ENCODE measurements at regions not wholly inside any gene's neighbourhood (a gene's known extent, or its start where the extent isn't known, plus 50 kb on each side); places are given as distances from the start of the nearest gene placed in this dataset.

DNA sequence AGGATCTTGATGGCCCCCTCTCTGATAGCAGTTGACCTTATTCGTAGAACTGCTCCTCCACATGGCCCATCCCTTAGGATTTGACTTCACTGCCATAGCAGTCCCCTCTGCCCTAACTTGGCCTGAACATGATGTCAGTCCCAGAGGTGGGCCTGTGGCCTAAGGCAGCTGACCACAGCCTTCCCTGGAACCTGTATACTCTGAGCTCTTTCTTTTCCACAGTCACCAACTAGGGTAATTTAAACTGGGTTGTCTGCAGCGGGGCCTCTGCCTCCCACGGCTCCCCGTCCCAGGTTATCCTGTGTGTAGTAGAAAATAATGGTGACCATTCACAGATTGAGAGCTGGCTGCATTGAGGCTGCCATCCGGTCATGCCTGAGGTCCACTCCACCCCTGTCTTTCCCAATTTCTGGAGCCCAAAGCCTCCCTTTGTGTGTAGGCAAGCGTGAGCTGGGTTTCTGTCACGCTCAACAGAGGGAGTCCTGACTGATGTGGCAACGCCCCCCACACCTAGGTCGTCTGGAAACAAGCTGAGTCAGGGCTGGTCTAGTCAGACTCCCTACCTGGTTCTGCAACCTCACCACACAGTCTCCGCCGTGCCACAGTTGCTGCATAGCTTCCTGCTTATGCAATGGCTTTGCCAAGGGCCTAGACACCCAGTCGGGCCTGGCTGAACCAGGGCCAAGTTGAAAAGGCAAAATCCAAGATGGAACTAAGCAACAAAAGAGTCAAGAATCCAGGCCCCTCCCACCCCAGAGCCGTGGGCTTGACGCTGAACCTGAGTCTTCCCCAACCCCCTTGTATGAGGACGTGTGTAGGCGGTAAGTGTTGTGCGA lies 284.5 kb downstream of the XXYLT1 start:
- Histone ChIP-seq H2AFZ (ENCODE audit: low read depth, low read length) (no peak overlapping the region), H3K4me2 (ENCODE audit: low read length, poor library complexity, severe bottlenecking) (no peak overlapping the region), H3K23ac (ENCODE audit: low read length in 2 of 2) (no peak overlapping the region), H3K4me3 (ENCODE audit: insufficient read depth in 1 of 2, low read depth in 1 of 2, low read length in 2 of 2) (no peak overlapping the region), H3K4me1 (ENCODE audit: control insufficient read depth, insufficient read depth, low read depth, low read length) (peaks cover 7% of the 10 kb centered on the region), H3K79me1 (replicated peaks; ENCODE audit: low read length, poor library complexity, severe bottlenecking) (no peaks in the 10 kb centered on the region), H3K9ac (ENCODE audit: low read length) (no peak overlapping the region), H3K27me3 (ENCODE audit: control insufficient read depth in 1 of 2, insufficient read depth in 1 of 2, low read length in 2 of 2) (peaks cover 0 to 40% of the 10 kb centered on the region in 2 experiments), H3K27ac (ENCODE audit: low read length, poor library complexity, severe bottlenecking) (no peak overlapping the region), H3K9me3 (ENCODE audit: control insufficient read depth, low read length) (no peaks in the 10 kb centered on the region), H3K14ac (ENCODE audit: low read length in 2 of 2) (no peak overlapping the region), H2BK5ac (ENCODE audit: low read depth, low read length, poor library complexity, severe bottlenecking) (no peak overlapping the region), H2BK120ac (ENCODE audit: low read depth, low read length) (no peak overlapping the region), H4K8ac (ENCODE audit: low read length) (no peak overlapping the region), H2AK5ac (ENCODE audit: low read length, severe bottlenecking) (no peak overlapping the region), H3K36me3 (ENCODE audit: control insufficient read depth in 1 of 2, insufficient read depth in 2 of 2, low read depth in 1 of 2, low read length in 2 of 2) (no peaks in the 10 kb centered on the region), H3K18ac (ENCODE audit: low read depth in 1 of 2, low read length in 2 of 2) (no peak overlapping the region), H4K91ac (ENCODE audit: low read length) (no peak overlapping the region), H2BK15ac (ENCODE audit: low read depth, poor library complexity, severe bottlenecking) (no peak overlapping the region), H2BK12ac (ENCODE audit: low read length in 2 of 2) (no peak overlapping the region), H3K4ac (ENCODE audit: low read depth in 1 of 2, low read length in 2 of 2) (no peak overlapping the region)
- WGBS, result 89% methylated on average over 11 of the region's 17 CpGs
- no peak for DNase-seq

DNA sequence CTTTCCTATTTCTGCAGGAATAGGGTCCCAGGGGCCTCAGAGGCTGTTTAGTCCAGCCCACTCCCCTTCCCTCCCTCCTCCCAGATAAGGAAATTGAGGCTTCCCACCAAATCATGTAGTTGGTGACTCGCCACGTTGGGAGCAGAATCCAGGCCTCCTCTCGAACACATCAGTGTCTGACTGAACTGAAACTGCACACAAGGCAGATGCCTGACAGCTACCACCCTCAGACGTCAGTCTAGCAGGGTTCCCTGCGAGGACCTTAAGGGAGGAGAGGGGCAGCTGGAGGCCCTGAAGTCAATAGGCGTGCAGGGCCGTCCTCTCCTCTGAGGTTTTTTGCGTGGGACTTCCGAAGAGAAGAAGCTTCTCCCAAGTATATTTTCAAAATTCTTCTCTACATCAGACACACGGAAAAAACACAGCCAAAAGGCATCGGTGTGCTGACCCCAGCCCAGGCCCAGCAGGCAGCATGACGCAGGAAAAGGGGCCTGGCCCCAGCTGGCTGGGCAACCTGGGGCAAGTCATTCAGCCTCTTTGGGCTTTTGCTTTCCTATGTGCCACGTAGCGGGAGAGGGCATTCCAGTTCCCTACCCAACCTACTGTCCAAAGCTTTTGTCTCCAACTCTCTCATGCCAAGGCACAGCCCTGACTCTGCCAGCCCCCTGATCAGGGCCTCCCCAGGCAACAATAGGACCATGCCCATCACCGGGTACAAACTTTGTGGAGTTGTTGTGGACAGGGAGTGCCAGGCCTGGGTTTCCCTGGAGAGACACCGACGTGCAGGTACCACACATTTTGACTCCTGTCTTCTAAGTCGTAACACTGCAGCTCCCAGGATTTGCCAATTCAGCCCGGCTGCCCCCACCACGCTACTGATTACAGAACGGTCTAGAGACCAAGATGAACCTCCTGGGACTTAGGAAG lies 283.1 kb downstream of the XXYLT1 start:
- 71% methylated on average over 21 of the region's 21 CpGs for WGBS
- no peak overlapping the region for H2BK15ac ChIP-seq (ENCODE audit: low read depth, poor library complexity, severe bottlenecking)
- no peak overlapping the region for H2AK5ac ChIP-seq (ENCODE audit: low read length, severe bottlenecking)

DNA sequence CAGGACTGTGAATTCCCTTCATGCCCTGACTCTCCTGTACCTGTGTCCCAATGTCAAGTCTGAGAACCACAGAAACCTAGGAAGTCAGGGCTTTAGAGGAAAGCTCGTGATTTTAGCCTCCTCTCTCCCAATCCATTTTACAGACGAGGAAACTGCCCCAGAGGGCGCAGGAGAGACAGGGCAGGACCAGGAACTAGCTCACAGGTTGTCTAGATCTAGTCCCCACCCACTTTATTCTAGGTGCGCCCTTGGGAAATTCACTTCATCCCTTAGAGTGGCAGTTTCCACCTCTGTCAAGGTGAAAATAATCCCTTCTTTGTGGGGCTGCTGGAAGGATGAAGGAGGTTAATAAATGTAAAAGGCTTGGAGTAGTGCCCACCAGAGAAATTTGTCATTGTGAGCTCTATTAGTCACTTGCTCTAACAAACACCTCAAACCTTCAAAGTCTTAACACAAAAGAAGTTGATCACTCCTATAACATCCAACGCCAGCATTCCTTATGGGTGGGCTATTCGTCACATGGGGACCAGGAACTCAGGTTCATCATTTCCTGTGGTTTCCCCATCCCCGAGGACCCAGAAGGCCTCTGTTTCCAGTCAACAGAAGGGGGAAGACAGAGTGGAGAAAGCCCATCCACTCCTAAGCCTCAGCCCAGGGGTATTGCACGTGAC lies 282.3 kb downstream of the XXYLT1 start:
- H2BK120ac ChIP-seq (ENCODE audit: low read depth, low read length), result no peak overlapping the region
- no peak overlapping the region for H3K18ac ChIP-seq (ENCODE audit: low read depth in 1 of 2, low read length in 2 of 2)
- H3K9ac ChIP-seq (ENCODE audit: low read length), result no peak overlapping the region
- DNase-seq, result no peak
- no peaks in the 10 kb centered on the region for H3K36me3 ChIP-seq (ENCODE audit: control insufficient read depth in 1 of 2, insufficient read depth in 2 of 2, low read depth in 1 of 2, low read length in 2 of 2)
- H2BK12ac ChIP-seq (ENCODE audit: low read length in 2 of 2), result no peak overlapping the region
- H4K8ac ChIP-seq (ENCODE audit: low read length), result no peak overlapping the region
- peaks cover 7% of the 10 kb centered on the region for H3K4me1 ChIP-seq (ENCODE audit: control insufficient read depth, insufficient read depth, low read depth, low read length)
- no peak overlapping the region for H2BK5ac ChIP-seq (ENCODE audit: low read depth, low read length, poor library complexity, severe bottlenecking)
- no peak overlapping the region for H3K14ac ChIP-seq (ENCODE audit: low read length in 2 of 2)
- H4K91ac ChIP-seq (ENCODE audit: low read length), result no peak overlapping the region
- no peak overlapping the region for H3K4me3 ChIP-seq (ENCODE audit: insufficient read depth in 1 of 2, low read depth in 1 of 2, low read length in 2 of 2)
- no peaks in the 10 kb centered on the region for H3K79me1 ChIP-seq (replicated peaks; ENCODE audit: low read length, poor library complexity, severe bottlenecking)
- H2BK15ac ChIP-seq (ENCODE audit: low read depth, poor library complexity, severe bottlenecking), result no peak overlapping the region
- no peak overlapping the region for H3K4ac ChIP-seq (ENCODE audit: low read depth in 1 of 2, low read length in 2 of 2)
- no peaks in the 10 kb centered on the region for H3K9me3 ChIP-seq (ENCODE audit: control insufficient read depth, low read length)
- H3K27ac ChIP-seq (ENCODE audit: low read length, poor library complexity, severe bottlenecking), result no peak overlapping the region
- H3K4me2 ChIP-seq (ENCODE audit: low read length, poor library complexity, severe bottlenecking), result no peak overlapping the region
- WGBS, result 85% methylated on average over 6 of the region's 8 CpGs
- no peak overlapping the region for H2AK5ac ChIP-seq (ENCODE audit: low read length, severe bottlenecking)
- H3K23ac ChIP-seq (ENCODE audit: low read length in 2 of 2), result no peak overlapping the region
- peaks cover 0 to 20% of the 10 kb centered on the region in 2 experiments for H3K27me3 ChIP-seq (ENCODE audit: control insufficient read depth in 1 of 2, insufficient read depth in 1 of 2, low read length in 2 of 2)
- no peak overlapping the region for H2AFZ ChIP-seq (ENCODE audit: low read depth, low read length)

More for the DNA sequence above, 283.1 kb downstream of the XXYLT1 start:
- Histone ChIP-seq H2BK5ac (ENCODE audit: low read depth, low read length, poor library complexity, severe bottlenecking) (no peak overlapping the region), H3K4me2 (ENCODE audit: low read length, poor library complexity, severe bottlenecking) (no peak overlapping the region), H4K8ac (ENCODE audit: low read length) (no peak overlapping the region), H2BK12ac (ENCODE audit: low read length in 2 of 2) (no peak overlapping the region), H3K18ac (ENCODE audit: low read depth in 1 of 2, low read length in 2 of 2) (no peak overlapping the region), H3K4ac (ENCODE audit: low read depth in 1 of 2, low read length in 2 of 2) (no peak overlapping the region), H3K14ac (ENCODE audit: low read length in 2 of 2) (no peak overlapping the region), H3K9ac (ENCODE audit: low read length) (no peak overlapping the region), H3K36me3 (ENCODE audit: control insufficient read depth in 1 of 2, insufficient read depth in 2 of 2, low read depth in 1 of 2, low read length in 2 of 2) (no peaks in the 10 kb centered on the region), H2AFZ (ENCODE audit: low read depth, low read length) (no peak overlapping the region), H4K91ac (ENCODE audit: low read length) (no peak overlapping the region), H3K79me1 (replicated peaks; ENCODE audit: low read length, poor library complexity, severe bottlenecking) (no peaks in the 10 kb centered on the region), H3K27ac (ENCODE audit: low read length, poor library complexity, severe bottlenecking) (no peak overlapping the region), H3K23ac (ENCODE audit: low read length in 2 of 2) (no peak overlapping the region), H3K4me3 (ENCODE audit: insufficient read depth in 1 of 2, low read depth in 1 of 2, low read length in 2 of 2) (peak overlapping the region in 1 of 2 experiments; percentile 32), H3K4me1 (ENCODE audit: control insufficient read depth, insufficient read depth, low read depth, low read length) (peaks cover 7% of the 10 kb centered on the region), H2BK120ac (ENCODE audit: low read depth, low read length) (no peak overlapping the region), H3K9me3 (ENCODE audit: control insufficient read depth, low read length) (no peaks in the 10 kb centered on the region), H3K27me3 (ENCODE audit: control insufficient read depth in 1 of 2, insufficient read depth in 1 of 2, low read length in 2 of 2) (peaks cover 0 to 28% of the 10 kb centered on the region in 2 experiments)
- peak; percentile 17 for DNase-seq

All from mesenchymal stem cell (in vitro differentiated cells and primary cell).